ENCODE measurements at regions not wholly inside any gene's neighbourhood (a gene's known extent, or its start where the extent isn't known, plus 50 kb on each side); places are given as distances from the start of the nearest gene placed in this dataset.
A peak's percentile ranks its signal among the peaks of the same experiment; 100 is the strongest.

DNA sequence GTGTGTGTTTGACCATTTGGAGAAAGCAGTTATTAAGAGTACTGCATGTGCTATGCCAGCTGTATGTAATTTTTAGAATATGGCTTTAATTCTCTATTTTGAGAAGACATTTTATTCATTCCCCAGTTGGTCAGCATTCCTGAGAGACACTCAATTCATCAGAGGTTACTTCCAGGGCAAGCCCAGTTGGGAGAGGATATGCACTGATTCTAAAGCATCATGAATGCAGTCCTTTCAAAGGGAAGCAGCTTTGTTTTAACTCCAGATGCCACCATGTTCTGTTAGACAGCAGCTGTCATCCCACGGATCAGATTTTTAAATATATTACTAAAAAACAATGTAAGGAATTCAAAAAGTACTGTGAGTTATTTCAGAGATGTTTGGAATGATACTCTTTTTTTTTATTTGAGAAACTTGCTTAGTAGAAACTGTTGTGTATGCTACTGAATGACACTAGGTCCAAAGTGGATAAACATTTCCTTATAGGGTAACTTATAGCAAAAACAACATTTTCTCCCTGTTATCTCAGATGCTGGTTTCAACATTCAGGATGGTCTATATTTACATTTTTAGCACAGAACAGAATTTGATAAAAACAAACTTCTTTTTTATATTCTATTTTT is 149.5 kb upstream of the B3GALT2 start:
- H4K20me1 ChIP-seq (replicated peaks; ENCODE audit: control insufficient read depth, extremely low read depth, insufficient read depth, low read length), result no peaks in the 10 kb centered on the region
- no peak for FAIRE-seq
- no peaks in the 10 kb centered on the region for H3K27me3 ChIP-seq (ENCODE audit: control insufficient read depth in 2 of 2, insufficient read depth in 2 of 2, low read length in 2 of 2)
- DNase-seq (ENCODE audit: low read depth, low spot score), result peak; percentile 21
- no peaks in the 10 kb centered on the region for H3K9me1 ChIP-seq (replicated peaks; ENCODE audit: control insufficient read depth, extremely low read depth, insufficient read depth, low read length)
- no peak for TF ChIP-seq EZH2 (IDR thresholded peaks at IDR 0.05; ENCODE audit: borderline replicate concordance, low read depth, low read length, severe bottlenecking)
- no peak for TF ChIP-seq FOS (IDR thresholded peaks at IDR 0.05; ENCODE audit: borderline replicate concordance, insufficient read depth, low read length)
- TF ChIP-seq POLR2AphosphoS5 (IDR thresholded peaks at IDR 0.05; ENCODE audit: insufficient read depth, low read depth, low read length), result no peak
- TF ChIP-seq POLR2A (IDR thresholded peaks at IDR 0.05; ENCODE audit: low read depth, low read length), result no peak
- TF ChIP-seq MYC (IDR thresholded peaks at IDR 0.05; ENCODE audit: low read depth, low read length), result no peak
- TF ChIP-seq GATA2 (IDR thresholded peaks at IDR 0.05; ENCODE audit: insufficient read depth, insufficient read length, low read depth, low read length), result no peak
- TF ChIP-seq, protein P1, sequence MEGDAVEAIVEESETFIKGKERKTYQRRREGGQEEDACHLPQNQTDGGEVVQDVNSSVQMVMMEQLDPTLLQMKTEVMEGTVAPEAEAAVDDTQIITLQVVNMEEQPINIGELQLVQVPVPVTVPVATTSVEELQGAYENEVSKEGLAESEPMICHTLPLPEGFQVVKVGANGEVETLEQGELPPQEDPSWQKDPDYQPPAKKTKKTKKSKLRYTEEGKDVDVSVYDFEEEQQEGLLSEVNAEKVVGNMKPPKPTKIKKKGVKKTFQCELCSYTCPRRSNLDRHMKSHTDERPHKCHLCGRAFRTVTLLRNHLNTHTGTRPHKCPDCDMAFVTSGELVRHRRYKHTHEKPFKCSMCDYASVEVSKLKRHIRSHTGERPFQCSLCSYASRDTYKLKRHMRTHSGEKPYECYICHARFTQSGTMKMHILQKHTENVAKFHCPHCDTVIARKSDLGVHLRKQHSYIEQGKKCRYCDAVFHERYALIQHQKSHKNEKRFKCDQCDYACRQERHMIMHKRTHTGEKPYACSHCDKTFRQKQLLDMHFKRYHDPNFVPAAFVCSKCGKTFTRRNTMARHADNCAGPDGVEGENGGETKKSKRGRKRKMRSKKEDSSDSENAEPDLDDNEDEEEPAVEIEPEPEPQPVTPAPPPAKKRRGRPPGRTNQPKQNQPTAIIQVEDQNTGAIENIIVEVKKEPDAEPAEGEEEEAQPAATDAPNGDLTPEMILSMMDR (IDR thresholded peaks at IDR 0.05; ENCODE audit: extremely low read depth in 1 of 2, insufficient read depth in 1 of 2, low read depth in 1 of 2, low read length in 2 of 2), result no peak
- TF ChIP-seq, protein P2, sequence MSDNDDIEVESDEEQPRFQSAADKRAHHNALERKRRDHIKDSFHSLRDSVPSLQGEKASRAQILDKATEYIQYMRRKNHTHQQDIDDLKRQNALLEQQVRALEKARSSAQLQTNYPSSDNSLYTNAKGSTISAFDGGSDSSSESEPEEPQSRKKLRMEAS (IDR thresholded peaks at IDR 0.05; ENCODE audit: insufficient read depth, insufficient read length), result no peak
- no peak for TF ChIP-seq JUN (IDR thresholded peaks at IDR 0.05; ENCODE audit: borderline replicate concordance, insufficient read depth, insufficient read length, low read depth)
- no peaks in the 10 kb centered on the region for H3K9me3 ChIP-seq (replicated peaks; ENCODE audit: control insufficient read depth, insufficient read depth, low read length)
- H3K27ac ChIP-seq (ENCODE audit: insufficient read depth, low read depth, low read length), result no peak overlapping the region
- H3K36me3 ChIP-seq (ENCODE audit: control insufficient read depth in 2 of 2, extremely low read depth in 1 of 2, insufficient read depth in 2 of 2, low read length in 2 of 2), result no peaks in the 10 kb centered on the region
- POLR2A ChIA-PET, result no interaction called here
- CTCF ChIA-PET, result no interaction called here
- H3K9ac ChIP-seq (replicated peaks; ENCODE audit: extremely low read depth, insufficient read depth, low read length), result no peak overlapping the region
- dilution Hi-C loops (cut with MboI; ENCODE audit: extremely low pct_ligation_motif_present, low sequenced_read_pairs), result no loop called here
- intact Hi-C loops (cut with micrococcal nuclease), result no loop called here
- no TSS peak for BruUV-seq (replicated peaks)
- H3K4me1 ChIP-seq (ENCODE audit: control insufficient read depth, extremely low read depth, insufficient read depth, low read length), result peaks cover 6% of the 10 kb centered on the region
- H3K4me2 ChIP-seq (ENCODE audit: insufficient read depth, low read length), result no peak overlapping the region
- H3K79me2 ChIP-seq (ENCODE audit: control insufficient read depth, insufficient read depth, low read length), result no peaks in the 10 kb centered on the region
- H3K4me3 ChIP-seq (replicated peaks in 1 of 3; ENCODE audit: insufficient read depth in 1 of 3, low read depth in 1 of 3, low read length in 3 of 3), result no peak overlapping the region
- H2AFZ ChIP-seq (ENCODE audit: low read depth, low read length), result no peak overlapping the region
